HEK293 (cell line): ENCODE measurements at regions not wholly inside any gene's neighbourhood (a gene's known extent, or its start where the extent isn't known, plus 50 kb on each side); places are given as distances from the start of the nearest gene placed in this dataset.
"Not testable (repeated sequence)": the region's sequence is repeated elsewhere in the genome, so short reads cannot be mapped to it uniquely, and the experiment has no call there.

Experiments used
- REST ChIP-seq: fragments of 450-650 bp; formaldehyde crosslinking; IDR thresholded peaks from 2 replicates; pipeline ENCODE4 v1.5.1; 2016; ENCODE audit warnings: missing biosample characterization, missing genetic modification characterization
- YY1 ChIP-seq: fragments of 450-650 bp; formaldehyde crosslinking; IDR thresholded peaks from 2 replicates; pipeline ENCODE4 v1.5.1; 2018; ENCODE audit warnings: missing biosample characterization, missing genetic modification characterization
- TF ChIP-seq, protein P1 (sequence below): fragments of 450-650 bp; formaldehyde crosslinking; IDR thresholded peaks from 2 replicates; pipeline ENCODE4 v1.5.1; 2016; ENCODE audit warnings: missing biosample characterization, missing genetic modification characterization
- TF ChIP-seq, protein P2 (sequence below): fragments of 450-650 bp; formaldehyde crosslinking; IDR thresholded peaks from 2 replicates; pipeline ENCODE4 v1.5.1; 2017; ENCODE audit warnings: missing biosample characterization, missing genetic modification characterization

DNA sequence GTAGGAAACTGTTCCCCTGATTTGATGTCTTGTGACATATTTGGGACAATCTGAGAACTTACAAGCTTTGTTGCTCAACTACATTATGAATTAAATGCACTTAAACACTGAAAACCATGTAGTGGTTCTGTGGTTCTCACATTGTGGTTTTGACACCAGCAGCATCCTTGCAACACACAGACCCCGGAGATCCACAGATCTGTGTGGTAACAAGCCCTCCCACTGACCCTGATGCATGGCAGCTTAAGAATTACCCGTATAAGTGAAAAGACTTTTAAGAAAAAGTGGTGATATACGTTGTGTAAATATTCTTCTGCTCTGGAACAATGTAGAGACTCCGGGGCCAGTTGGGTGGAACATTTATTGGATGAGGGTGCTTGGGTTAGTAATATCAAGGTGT, 127.4 kb upstream of the ANKRD30BL start:
- TF ChIP-seq, protein P1, sequence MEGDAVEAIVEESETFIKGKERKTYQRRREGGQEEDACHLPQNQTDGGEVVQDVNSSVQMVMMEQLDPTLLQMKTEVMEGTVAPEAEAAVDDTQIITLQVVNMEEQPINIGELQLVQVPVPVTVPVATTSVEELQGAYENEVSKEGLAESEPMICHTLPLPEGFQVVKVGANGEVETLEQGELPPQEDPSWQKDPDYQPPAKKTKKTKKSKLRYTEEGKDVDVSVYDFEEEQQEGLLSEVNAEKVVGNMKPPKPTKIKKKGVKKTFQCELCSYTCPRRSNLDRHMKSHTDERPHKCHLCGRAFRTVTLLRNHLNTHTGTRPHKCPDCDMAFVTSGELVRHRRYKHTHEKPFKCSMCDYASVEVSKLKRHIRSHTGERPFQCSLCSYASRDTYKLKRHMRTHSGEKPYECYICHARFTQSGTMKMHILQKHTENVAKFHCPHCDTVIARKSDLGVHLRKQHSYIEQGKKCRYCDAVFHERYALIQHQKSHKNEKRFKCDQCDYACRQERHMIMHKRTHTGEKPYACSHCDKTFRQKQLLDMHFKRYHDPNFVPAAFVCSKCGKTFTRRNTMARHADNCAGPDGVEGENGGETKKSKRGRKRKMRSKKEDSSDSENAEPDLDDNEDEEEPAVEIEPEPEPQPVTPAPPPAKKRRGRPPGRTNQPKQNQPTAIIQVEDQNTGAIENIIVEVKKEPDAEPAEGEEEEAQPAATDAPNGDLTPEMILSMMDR (tag by site-specific recombination), result not testable (repeated sequence)
- TF ChIP-seq REST (tag by site-specific recombination); YY1: not testable (repeated sequence)
- TF ChIP-seq, protein P2, sequence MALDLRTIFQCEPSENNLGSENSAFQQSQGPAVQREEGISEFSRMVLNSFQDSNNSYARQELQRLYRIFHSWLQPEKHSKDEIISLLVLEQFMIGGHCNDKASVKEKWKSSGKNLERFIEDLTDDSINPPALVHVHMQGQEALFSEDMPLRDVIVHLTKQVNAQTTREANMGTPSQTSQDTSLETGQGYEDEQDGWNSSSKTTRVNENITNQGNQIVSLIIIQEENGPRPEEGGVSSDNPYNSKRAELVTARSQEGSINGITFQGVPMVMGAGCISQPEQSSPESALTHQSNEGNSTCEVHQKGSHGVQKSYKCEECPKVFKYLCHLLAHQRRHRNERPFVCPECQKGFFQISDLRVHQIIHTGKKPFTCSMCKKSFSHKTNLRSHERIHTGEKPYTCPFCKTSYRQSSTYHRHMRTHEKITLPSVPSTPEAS (tag by site-specific recombination), result not testable (repeated sequence)
